PC-3 (cell line): ENCODE measurements at regions not wholly inside any gene's neighbourhood (a gene's known extent, or its start where the extent isn't known, plus 50 kb on each side); places are given as distances from the start of the nearest gene placed in this dataset.

Source experiments
- ATAC-seq: fragments of 200-7000 bp; cut with Tn5 transposase; 2 replicates; pipeline ENCODE4 v1.9.1; 2020; ENCODE audit warnings: mild to moderate bottlenecking, moderate library complexity
- BruUV-seq: library from RNA; stranded (reverse); fragments of 400-500 nt; replicated peaks from 2 replicates; lab custom pipeline; 2021; lab: Mats Ljungman, UMichigan
- CTCF ChIA-PET: fragments of 300-600 bp; sonication (Branson Sonifier 250); formaldehyde crosslinking; loops from one replicate; lab custom pipeline; 2022; ENCODE audit warnings: antibody characterized with exemption; lab: Charles Lee
- POLR2A ChIA-PET: fragments of 300-600 bp; sonication (Branson Sonifier 250); formaldehyde crosslinking; loops from one replicate; lab custom pipeline; 2022; ENCODE audit warnings: antibody characterized with exemption; ENCODE audit not compliant: unreplicated experiment; lab: Charles Lee
- DNase-seq: peaks from one replicate; pipeline ENCODE4 v3.0.0-alpha.2; 2015
- H2AFZ ChIP-seq: fragments of 300-600 bp; sonication (generic); 2 replicates; pipeline ENCODE4 v1.6.0; 2016; ENCODE audit warnings: antibody characterized with exemption, low read length
- H3F3A ChIP-seq: fragments of 300-600 bp; sonication (generic); one replicate; pipeline ENCODE4 v1.6.0; 2017; ENCODE audit warnings: antibody characterized with exemption, low read length, control low read depth, mild to moderate bottlenecking; ENCODE audit not compliant: unreplicated experiment
- H3K27ac ChIP-seq: fragments of 300-600 bp; sonication (generic); 2 replicates; pipeline ENCODE4 v1.5.1; 2016; ENCODE audit warnings: mild to moderate bottlenecking, low read length
- H3K27me3 ChIP-seq: fragments of 300-600 bp; sonication (generic); 2 replicates; pipeline ENCODE4 v1.6.1; 2016; ENCODE audit warnings: low read length, mixed read lengths
- H3K36me3 ChIP-seq: fragments of 300-600 bp; sonication (generic); 2 replicates; pipeline ENCODE4 v1.6.1; 2016; ENCODE audit warnings: low read depth, mixed run types, low read length, mixed read lengths
- H3K4me1 ChIP-seq: fragments of 300-600 bp; sonication (generic); 2 replicates; pipeline ENCODE4 v1.5.1; 2016; ENCODE audit warnings: low read length; ENCODE audit not compliant: insufficient read depth
- H3K4me2 ChIP-seq: fragments of 300-600 bp; sonication (generic); 2 replicates; pipeline ENCODE4 v1.6.0; 2016; ENCODE audit warnings: low read length
- H3K4me3 ChIP-seq: fragments of 300-600 bp; sonication (generic); 2 replicates; pipeline ENCODE4 v1.5.1; 2016; ENCODE audit warnings: mild to moderate bottlenecking, low read length, mixed read lengths
- H3K79me2 ChIP-seq: fragments of 300-600 bp; sonication (generic); 2 replicates; pipeline ENCODE4 v1.6.1; 2017; ENCODE audit warnings: low read length, mixed read lengths
- H3K9ac ChIP-seq: fragments of 300-600 bp; sonication (generic); 2 replicates; pipeline ENCODE4 v1.6.0; 2016; ENCODE audit warnings: mild to moderate bottlenecking, low read length
- H3K9me2 ChIP-seq: fragments of 300-600 bp; sonication (generic); replicated peaks from 2 replicates; pipeline ENCODE4 v1.6.1; 2016; ENCODE audit warnings: mixed run types, low read length, mixed read lengths
- H3K9me3 ChIP-seq: fragments of 300-600 bp; sonication (generic); 2 replicates; pipeline ENCODE4 v1.6.1; 2016; ENCODE audit warnings: low read length, mixed read lengths
- H4K20me1 ChIP-seq: fragments of 300-600 bp; sonication (generic); 2 replicates; pipeline ENCODE4 v1.6.1; 2016; ENCODE audit warnings: low read length, mixed read lengths
- EZH2 ChIP-seq: fragments of 300-600 bp; sonication (generic); IDR thresholded peaks from one replicate; pipeline ENCODE4 v1.6.1; 2017; ENCODE audit warnings: antibody characterized with exemption, mild to moderate bottlenecking, low read length; ENCODE audit not compliant: unreplicated experiment
- EZH2phosphoT487 ChIP-seq: fragments of 300-600 bp; sonication (generic); IDR thresholded peaks from 2 replicates; pipeline ENCODE4 v1.6.1; 2018; ENCODE audit warnings: mild to moderate bottlenecking, antibody characterized with exemption, low read length, borderline replicate concordance
- intact Hi-C: fragments of 100-400 bp; cut with micrococcal nuclease; formaldehyde crosslinking; loops from 2 replicates; pipeline ENCODE4 v1.9.0; 2023
- TF ChIP-seq, protein P1 (sequence below): fragments of 300-600 bp; sonication (generic); conservative IDR thresholded peaks from 2 replicates; pipeline ENCODE4 v1.5.1; 2017; ENCODE audit warnings: antibody characterized with exemption, low read depth, mild to moderate bottlenecking, low read length

DNA sequence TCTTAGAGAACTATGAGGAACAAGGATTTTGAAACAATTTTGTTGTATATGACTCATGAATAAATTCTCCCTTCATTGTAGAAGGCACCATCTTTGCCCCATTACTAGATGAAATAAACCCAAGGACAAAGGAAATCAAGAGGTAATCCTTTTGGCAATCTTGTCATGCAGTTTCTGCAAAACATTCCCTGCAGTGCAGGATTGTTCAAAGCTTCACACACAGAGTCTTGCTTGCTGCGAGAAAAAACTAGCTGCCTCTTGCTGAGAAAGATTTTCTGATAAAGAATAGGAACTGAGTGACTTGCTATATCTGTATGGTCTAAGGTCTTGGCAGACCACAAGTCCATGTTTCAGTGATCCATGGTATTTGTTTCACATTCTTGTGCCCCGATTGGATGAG is 657.4 kb upstream of the ADGRL4 start:
- no TSS peak for BruUV-seq

GRCh38 chr1:79662596-79662995 is 656.1 kb upstream of the ADGRL4 start:
- no peak overlapping the region for H3K4me3 ChIP-seq
- no peak overlapping the region for H3K4me2 ChIP-seq
- CTCF ChIA-PET: no interaction called here
- H3K27me3 ChIP-seq: no peaks in the 10 kb centered on the region
- H3K9me3 ChIP-seq: no peaks in the 10 kb centered on the region
- H3K27ac ChIP-seq: no peak overlapping the region
- no peaks in the 10 kb centered on the region for H3K36me3 ChIP-seq
- H2AFZ ChIP-seq: no peak overlapping the region
- no peaks in the 10 kb centered on the region for H3K4me1 ChIP-seq
- BruUV-seq: no TSS peak
- H3F3A ChIP-seq: no peaks in the 10 kb centered on the region
- TF ChIP-seq EZH2: no peak
- H3K9me2 ChIP-seq: no peaks in the 10 kb centered on the region
- no peaks in the 10 kb centered on the region for H3K79me2 ChIP-seq
- intact Hi-C loops: no loop called here
- no peaks in the 10 kb centered on the region for H4K20me1 ChIP-seq
- ATAC-seq: no peak
- POLR2A ChIA-PET: no interaction called here
- no peak for DNase-seq
- H3K9ac ChIP-seq: no peak overlapping the region

More for the DNA sequence above, 657.4 kb upstream of the ADGRL4 start:
- POLR2A ChIA-PET: no interaction called here
- ATAC-seq: no peak
- Histone ChIP-seq H3F3A (no peaks in the 10 kb centered on the region), H3K4me2 (no peak overlapping the region), H3K9ac (no peak overlapping the region), H3K9me3 (no peaks in the 10 kb centered on the region), H3K27me3 (no peaks in the 10 kb centered on the region), H4K20me1 (no peaks in the 10 kb centered on the region), H3K79me2 (no peaks in the 10 kb centered on the region), H3K36me3 (no peaks in the 10 kb centered on the region), H3K27ac (no peak overlapping the region), H2AFZ (no peak overlapping the region), H3K4me3 (no peak overlapping the region), H3K9me2 (no peaks in the 10 kb centered on the region), H3K4me1 (no peaks in the 10 kb centered on the region)
- CTCF ChIA-PET: no interaction called here
- intact Hi-C loops: no loop called here
- TF ChIP-seq EZH2 (no peak), EZH2phosphoT487 (no peak)
- TF ChIP-seq, protein P1, sequence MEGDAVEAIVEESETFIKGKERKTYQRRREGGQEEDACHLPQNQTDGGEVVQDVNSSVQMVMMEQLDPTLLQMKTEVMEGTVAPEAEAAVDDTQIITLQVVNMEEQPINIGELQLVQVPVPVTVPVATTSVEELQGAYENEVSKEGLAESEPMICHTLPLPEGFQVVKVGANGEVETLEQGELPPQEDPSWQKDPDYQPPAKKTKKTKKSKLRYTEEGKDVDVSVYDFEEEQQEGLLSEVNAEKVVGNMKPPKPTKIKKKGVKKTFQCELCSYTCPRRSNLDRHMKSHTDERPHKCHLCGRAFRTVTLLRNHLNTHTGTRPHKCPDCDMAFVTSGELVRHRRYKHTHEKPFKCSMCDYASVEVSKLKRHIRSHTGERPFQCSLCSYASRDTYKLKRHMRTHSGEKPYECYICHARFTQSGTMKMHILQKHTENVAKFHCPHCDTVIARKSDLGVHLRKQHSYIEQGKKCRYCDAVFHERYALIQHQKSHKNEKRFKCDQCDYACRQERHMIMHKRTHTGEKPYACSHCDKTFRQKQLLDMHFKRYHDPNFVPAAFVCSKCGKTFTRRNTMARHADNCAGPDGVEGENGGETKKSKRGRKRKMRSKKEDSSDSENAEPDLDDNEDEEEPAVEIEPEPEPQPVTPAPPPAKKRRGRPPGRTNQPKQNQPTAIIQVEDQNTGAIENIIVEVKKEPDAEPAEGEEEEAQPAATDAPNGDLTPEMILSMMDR: no peak
- no peak for DNase-seq

GRCh38 chr1:79660129-79660528 is 653.6 kb upstream of the ADGRL4 start:
- ChIA-PET CTCF (no interaction called here), POLR2A (no interaction called here)
- H3K79me2 ChIP-seq: no peaks in the 10 kb centered on the region
- no peaks in the 10 kb centered on the region for H3F3A ChIP-seq
- intact Hi-C loops: no loop called here
- no peak for DNase-seq
- no peak for ATAC-seq
- TF ChIP-seq EZH2 (no peak), EZH2phosphoT487 (no peak)
- TF ChIP-seq, protein P1: no peak
- no peaks in the 10 kb centered on the region for H3K9me3 ChIP-seq
- H2AFZ ChIP-seq: no peak overlapping the region
- H3K27ac ChIP-seq: no peak overlapping the region
- no peak overlapping the region for H3K4me3 ChIP-seq
- H3K9me2 ChIP-seq: no peaks in the 10 kb centered on the region
- no peaks in the 10 kb centered on the region for H3K4me1 ChIP-seq
- no peaks in the 10 kb centered on the region for H3K27me3 ChIP-seq
- no peaks in the 10 kb centered on the region for H4K20me1 ChIP-seq
- no TSS peak for BruUV-seq
- H3K9ac ChIP-seq: no peak overlapping the region
- no peak overlapping the region for H3K4me2 ChIP-seq
- H3K36me3 ChIP-seq: no peaks in the 10 kb centered on the region
